HL-60 (cell line): ENCODE measurements at regions not wholly inside any gene's neighbourhood (a gene's known extent, or its start where the extent isn't known, plus 50 kb on each side); places are given as distances from the start of the nearest gene placed in this dataset.

Experiments used
- CTCF ChIP-seq: IDR thresholded peaks from one replicate; pipeline ENCODE4 v1.5.1; 2011; ENCODE audit warnings: low read length, control low read depth, inconsistent platforms; ENCODE audit not compliant: insufficient read depth
- POLR2AphosphoS5 ChIP-seq: IDR thresholded peaks from 2 replicates; pipeline ENCODE4 v1.6.1; 2012; ENCODE audit warnings: low read depth
- REST ChIP-seq: IDR thresholded peaks from 2 replicates; pipeline ENCODE4 v1.6.1; 2012; ENCODE audit warnings: low read depth; ENCODE audit not compliant: insufficient replicate concordance

GRCh38 chr3:194955546-194955945, 269.9 kb downstream of the FAM43A start:
- TF ChIP-seq REST (no peak), CTCF (no peak), POLR2AphosphoS5 (no peak)
